IMR-90 (cell line): ENCODE measurements at regions not wholly inside any gene's neighbourhood (a gene's known extent, or its start where the extent isn't known, plus 50 kb on each side); places are given as distances from the start of the nearest gene placed in this dataset.

Source experiments
- ATAC-seq: fragments of 200-7000 bp; cut with Tn5 transposase; 2 replicates; pipeline ENCODE4 v1.9.1; 2020; ENCODE audit warnings: low read depth, mild to moderate bottlenecking, moderate library complexity
- BruUV-seq: library from RNA; stranded (reverse); fragments of 400-500 nt; replicated peaks from 2 replicates; lab custom pipeline; 2021; lab: Mats Ljungman, UMichigan
- CTCF ChIA-PET: fragments of 300-600 bp; formaldehyde crosslinking; extraction: SDS; loops from one replicate; lab custom pipeline; 2021; ENCODE audit warnings: antibody characterized with exemption; lab: Yijun Ruan, JAX
- POLR2A ChIA-PET: fragments of 300-600 bp; sonication (Branson Sonifier 250); formaldehyde crosslinking; loops from one replicate; lab custom pipeline; 2022; ENCODE audit warnings: antibody characterized with exemption; ENCODE audit not compliant: unreplicated experiment; lab: Charles Lee
- DNase-seq: peaks from one replicate; pipeline ENCODE4 v3.0.0; 2013
- H2AFZ ChIP-seq: replicated peaks from 2 replicates; pipeline ENCODE3; 2013; ENCODE audit warnings: low read length, mild to moderate bottlenecking; ENCODE audit not compliant: poor library complexity
- H2AK5ac ChIP-seq: 2 replicates; pipeline ENCODE4 v1.6.1; 2013; ENCODE audit warnings: low read depth, low read length, inconsistent platforms
- H2AK9ac ChIP-seq: replicated peaks from 2 replicates; pipeline ENCODE3; 2013; ENCODE audit warnings: mild to moderate bottlenecking, low read depth, low read length, moderate library complexity; ENCODE audit not compliant: poor library complexity
- H2BK120ac ChIP-seq: 2 replicates; pipeline ENCODE4 v1.6.1; 2013; ENCODE audit warnings: low read depth, low read length, inconsistent platforms
- H2BK15ac ChIP-seq: 3 replicates; pipeline ENCODE4 v1.6.1; 2013; ENCODE audit warnings: low read depth, low read length, inconsistent platforms
- H2BK20ac ChIP-seq: 2 replicates; pipeline ENCODE4 v1.6.1; 2013; ENCODE audit warnings: low read depth, mild to moderate bottlenecking, inconsistent platforms, low read length, moderate library complexity
- H2BK5ac ChIP-seq: 2 replicates; pipeline ENCODE4 v1.6.1; 2013; ENCODE audit warnings: mild to moderate bottlenecking, low read depth, low read length, inconsistent platforms; ENCODE audit not compliant: poor library complexity, severe bottlenecking
- H3K14ac ChIP-seq: replicated peaks from 2 replicates; pipeline ENCODE4 v1.6.1; 2013; ENCODE audit warnings: low read depth, low read length, inconsistent platforms
- H3K18ac ChIP-seq: 2 replicates; pipeline ENCODE4 v1.6.1; 2013; ENCODE audit warnings: low read depth, low read length, control low read depth
- H3K23ac ChIP-seq: 2 replicates; pipeline ENCODE4 v1.6.1; 2013; ENCODE audit warnings: low read depth, low read length, inconsistent platforms
- H3K27ac ChIP-seq: 2 replicates; pipeline ENCODE4 v1.5.1; 2013; ENCODE audit warnings: mild to moderate bottlenecking, control low read depth, low read length; ENCODE audit not compliant: insufficient read depth
- H3K27me3 ChIP-seq: 2 replicates; pipeline ENCODE4 v1.6.1; 2013; ENCODE audit warnings: low read length; ENCODE audit not compliant: control insufficient read depth, insufficient read depth
- H3K36me3 ChIP-seq: 2 replicates; pipeline ENCODE4 v1.6.1; 2013; ENCODE audit warnings: low read length, mixed read lengths; ENCODE audit not compliant: control insufficient read depth, insufficient read depth
- H3K4ac ChIP-seq: 2 replicates; pipeline ENCODE4 v1.6.1; 2013; ENCODE audit warnings: low read depth, low read length, inconsistent platforms
- H3K4me1 ChIP-seq: 2 replicates; pipeline ENCODE4 v1.6.1; 2013; ENCODE audit warnings: low read length, mixed read lengths; ENCODE audit not compliant: control insufficient read depth, insufficient read depth
- H3K4me2 ChIP-seq: 2 replicates; pipeline ENCODE4 v1.6.1; 2013; ENCODE audit warnings: low read depth, mild to moderate bottlenecking, control low read depth, low read length, moderate library complexity
- H3K4me3 ChIP-seq: 2 replicates; pipeline ENCODE4 v1.5.1; 2013; ENCODE audit warnings: low read depth, mild to moderate bottlenecking, control low read depth, low read length, moderate library complexity; ENCODE audit not compliant: insufficient read depth
- H3K56ac ChIP-seq: 2 replicates; pipeline ENCODE4 v1.6.1; 2013; ENCODE audit warnings: low read length, inconsistent platforms; ENCODE audit not compliant: insufficient read depth; ENCODE audit errors: extremely low read depth
- H3K79me1 ChIP-seq, 2 experiments: 2 replicates each; pipeline ENCODE4 v1.6.1; 2013; ENCODE audit warnings: low read length in 2 of 2, inconsistent platforms in 1 of 2, low read depth in 1 of 2
- H3K9ac ChIP-seq: 2 replicates; pipeline ENCODE4 v1.6.1; 2013; ENCODE audit warnings: low read depth, low read length, control low read depth
- H3K9me1 ChIP-seq: 2 replicates; pipeline ENCODE4 v1.6.1; 2013; ENCODE audit warnings: low read length, inconsistent platforms; ENCODE audit not compliant: insufficient read depth
- H3K9me3 ChIP-seq: 2 replicates; pipeline ENCODE4 v1.6.1; 2013; ENCODE audit warnings: low read length; ENCODE audit not compliant: control insufficient read depth, insufficient read depth
- H4K20me1 ChIP-seq: 2 replicates; pipeline ENCODE4 v1.6.1; 2013; ENCODE audit warnings: low read length, inconsistent platforms; ENCODE audit not compliant: insufficient read depth
- H4K5ac ChIP-seq: 2 replicates; pipeline ENCODE4 v1.6.1; 2013; ENCODE audit warnings: mild to moderate bottlenecking, low read depth, low read length, control low read depth
- H4K8ac ChIP-seq, 2 experiments: 2 replicates each; pipeline ENCODE4 v1.6.1; 2013; ENCODE audit warnings: low read depth in 2 of 2, low read length in 2 of 2, control low read depth in 1 of 2, inconsistent platforms in 1 of 2
- H4K91ac ChIP-seq: 2 replicates; pipeline ENCODE4 v1.6.1; 2013; ENCODE audit warnings: low read depth, low read length, inconsistent platforms; ENCODE audit not compliant: insufficient read depth
- BHLHE40 ChIP-seq: fragments of 150-350 bp; IDR thresholded peaks from 2 replicates; pipeline ENCODE4 v1.6.1; 2016; ENCODE audit warnings: mild to moderate bottlenecking, low read depth, low read length
- CEBPB ChIP-seq: IDR thresholded peaks from 2 replicates; pipeline ENCODE4 v1.6.1; 2012; ENCODE audit warnings: low read depth, low read length, improper control_type of control experiment
- CHD1 ChIP-seq: IDR thresholded peaks from 2 replicates; pipeline ENCODE4 v1.6.1; 2012; ENCODE audit warnings: low read depth, low read length, improper control_type of control experiment
- FOS ChIP-seq: fragments of 150-350 bp; IDR thresholded peaks from 2 replicates; pipeline ENCODE4 v1.6.1; 2016; ENCODE audit warnings: low read depth, low read length
- MAFK ChIP-seq: IDR thresholded peaks from 2 replicates; pipeline ENCODE4 v1.6.1; 2012; ENCODE audit warnings: low read depth, low read length, improper control_type of control experiment
- MAZ ChIP-seq: IDR thresholded peaks from 2 replicates; pipeline ENCODE4 v1.6.1; 2012; ENCODE audit warnings: low read depth, mild to moderate bottlenecking, low read length, improper control_type of control experiment, moderate library complexity, borderline replicate concordance
- MXI1 ChIP-seq: IDR thresholded peaks from 2 replicates; pipeline ENCODE4 v1.6.1; 2012; ENCODE audit warnings: low read depth, mild to moderate bottlenecking, low read length, moderate library complexity, borderline replicate concordance
- NFE2L2 ChIP-seq: fragments of 150-350 bp; IDR thresholded peaks from 2 replicates; pipeline ENCODE4 v1.6.1; 2016; ENCODE audit warnings: low read depth, mild to moderate bottlenecking, low read length
- POLR2A ChIP-seq: IDR thresholded peaks from 2 replicates; pipeline ENCODE4 v1.6.1; 2012; ENCODE audit warnings: mild to moderate bottlenecking, low read depth, low read length
- RAD21 ChIP-seq: IDR thresholded peaks from 2 replicates; pipeline ENCODE4 v1.6.1; 2012; ENCODE audit warnings: low read length, improper control_type of control experiment
- RCOR1 ChIP-seq: IDR thresholded peaks from 2 replicates; pipeline ENCODE4 v1.6.1; 2012; ENCODE audit warnings: mild to moderate bottlenecking, low read length, improper control_type of control experiment; ENCODE audit not compliant: insufficient replicate concordance
- RFX5 ChIP-seq: IDR thresholded peaks from 2 replicates; pipeline ENCODE4 v1.8.0; 2012; ENCODE audit warnings: low read depth, mild to moderate bottlenecking, low read length, moderate library complexity
- SMC3 ChIP-seq: fragments of 150-350 bp; IDR thresholded peaks from 2 replicates; pipeline ENCODE4 v1.6.1; 2016; ENCODE audit warnings: low read depth, mild to moderate bottlenecking, antibody characterized with exemption, low read length, moderate library complexity
- WGBS, 2 experiments: methylation state at CpG; one replicate each; pipeline versions ENCODE4 v1.1.5 to v1.1.7; 2013; ENCODE audit warnings: missing lambda C conversion rate in 2 of 2; ENCODE audit not compliant: insufficient read length in 1 of 2; ENCODE audit errors: extremely low coverage in 2 of 2; 5-methylcytosine and 5-hydroxymethylcytosine counted together
- dilution Hi-C: fragments of 300-500 bp; cut with HindIII; formaldehyde crosslinking; loops from one replicate; pipeline ENCODE4 v1.14.3; 2018; ENCODE audit warnings: low sequenced_read_pairs; ENCODE audit not compliant: unreplicated experiment
- in situ Hi-C: fragments of 300-500 bp; cut with MboI; formaldehyde crosslinking; loops from 3 replicates; pipeline ENCODE4 v1.14.3; 2019; ENCODE audit warnings: low sequenced_read_pairs, inconsistent platforms, mixed read lengths
- intact Hi-C: fragments of 100-400 bp; cut with micrococcal nuclease; formaldehyde crosslinking; loops from 2 replicates; pipeline ENCODE4 v1.10.0; 2022
- TF ChIP-seq, protein P1 (sequence below): fragments of 150-350 bp; IDR thresholded peaks from 2 replicates; pipeline ENCODE4 v1.6.1; 2016; ENCODE audit warnings: low read depth, mild to moderate bottlenecking, low read length, moderate library complexity, borderline replicate concordance
- TF ChIP-seq, protein P2 (sequence below): fragments of 150-350 bp; IDR thresholded peaks from 2 replicates; pipeline ENCODE4 v1.6.1; 2017; ENCODE audit warnings: mild to moderate bottlenecking, antibody characterized with exemption, low read length, low read depth
- TF ChIP-seq, protein P3 (sequence below): conservative IDR thresholded peaks from 2 replicates; pipeline ENCODE4 v1.5.1; 2012; ENCODE audit warnings: mild to moderate bottlenecking, low read depth, low read length, improper control_type of control experiment

DNA sequence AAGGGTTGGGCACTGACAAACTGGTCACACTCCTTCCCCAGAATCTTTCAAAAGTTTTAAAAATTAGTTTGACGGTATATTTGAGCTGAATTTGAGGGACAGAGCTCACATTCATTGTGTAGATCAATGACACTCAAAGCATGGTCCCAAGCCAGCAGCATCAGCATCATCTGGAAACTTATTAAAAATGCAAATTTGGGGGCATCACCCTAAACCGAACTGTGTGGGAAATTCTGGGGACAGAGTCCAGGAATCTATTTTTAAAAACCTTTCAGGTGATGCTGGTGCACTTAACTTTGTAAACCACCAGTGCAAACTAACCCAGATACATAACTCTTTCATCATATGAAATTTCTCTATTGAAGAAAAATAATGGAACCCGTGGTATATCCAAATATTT, 58.1 kb upstream of the MTAP start:
- no peak overlapping the region for H3K18ac ChIP-seq
- no peaks in the 10 kb centered on the region for H3K4me1 ChIP-seq
- DNase-seq (no peak), ATAC-seq (no peak)
- H3K79me1 ChIP-seq, result no peaks in the 10 kb centered on the region
- no peak overlapping the region for H3K4me2 ChIP-seq
- no peak overlapping the region for H4K5ac ChIP-seq
- BruUV-seq, result no TSS peak
- no peaks in the 10 kb centered on the region for H3K36me3 ChIP-seq
- H2BK120ac ChIP-seq, result no peak overlapping the region
- H4K91ac ChIP-seq, result no peak overlapping the region
- in situ Hi-C loops, result no loop called here
- WGBS, 2 experiments, result no CpG with 5 or more reads among the region's 3 CpGs
- no peak overlapping the region for H3K27ac ChIP-seq
- no peak overlapping the region for H3K14ac ChIP-seq
- ChIA-PET CTCF (no interaction called here), POLR2A (no interaction called here)
- H2BK20ac ChIP-seq, result no peak overlapping the region
- dilution Hi-C loops, result no loop called here
- H3K27me3 ChIP-seq, result no peaks in the 10 kb centered on the region
- H4K8ac ChIP-seq, result no peak overlapping the region
- intact Hi-C loops, result no loop called here
- no peak overlapping the region for H2BK15ac ChIP-seq
- H3K56ac ChIP-seq, result no peak overlapping the region
- H2AK9ac ChIP-seq, result no peak overlapping the region
- no peak overlapping the region for H3K9ac ChIP-seq
- no peak overlapping the region for H3K23ac ChIP-seq
- H3K9me1 ChIP-seq, result no peaks in the 10 kb centered on the region
- no peak overlapping the region for H2AK5ac ChIP-seq
- H3K4me3 ChIP-seq, result no peak overlapping the region
- no peaks in the 10 kb centered on the region for H3K9me3 ChIP-seq
- no peak overlapping the region for H2AFZ ChIP-seq
- TF ChIP-seq MAZ (no peak), POLR2A (no peak), SMC3 (no peak), CHD1 (no peak), RCOR1 (no peak), NFE2L2 (no peak), BHLHE40 (no peak), MXI1 (no peak), MAFK (no peak), RFX5 (no peak), FOS (no peak), CEBPB (no peak), RAD21 (no peak)
- TF ChIP-seq, protein P1, sequence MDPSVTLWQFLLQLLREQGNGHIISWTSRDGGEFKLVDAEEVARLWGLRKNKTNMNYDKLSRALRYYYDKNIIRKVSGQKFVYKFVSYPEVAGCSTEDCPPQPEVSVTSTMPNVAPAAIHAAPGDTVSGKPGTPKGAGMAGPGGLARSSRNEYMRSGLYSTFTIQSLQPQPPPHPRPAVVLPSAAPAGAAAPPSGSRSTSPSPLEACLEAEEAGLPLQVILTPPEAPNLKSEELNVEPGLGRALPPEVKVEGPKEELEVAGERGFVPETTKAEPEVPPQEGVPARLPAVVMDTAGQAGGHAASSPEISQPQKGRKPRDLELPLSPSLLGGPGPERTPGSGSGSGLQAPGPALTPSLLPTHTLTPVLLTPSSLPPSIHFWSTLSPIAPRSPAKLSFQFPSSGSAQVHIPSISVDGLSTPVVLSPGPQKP, result no peak
- TF ChIP-seq, protein P2, sequence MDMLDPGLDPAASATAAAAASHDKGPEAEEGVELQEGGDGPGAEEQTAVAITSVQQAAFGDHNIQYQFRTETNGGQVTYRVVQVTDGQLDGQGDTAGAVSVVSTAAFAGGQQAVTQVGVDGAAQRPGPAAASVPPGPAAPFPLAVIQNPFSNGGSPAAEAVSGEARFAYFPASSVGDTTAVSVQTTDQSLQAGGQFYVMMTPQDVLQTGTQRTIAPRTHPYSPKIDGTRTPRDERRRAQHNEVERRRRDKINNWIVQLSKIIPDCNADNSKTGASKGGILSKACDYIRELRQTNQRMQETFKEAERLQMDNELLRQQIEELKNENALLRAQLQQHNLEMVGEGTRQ, result no peak
- TF ChIP-seq, protein P3, sequence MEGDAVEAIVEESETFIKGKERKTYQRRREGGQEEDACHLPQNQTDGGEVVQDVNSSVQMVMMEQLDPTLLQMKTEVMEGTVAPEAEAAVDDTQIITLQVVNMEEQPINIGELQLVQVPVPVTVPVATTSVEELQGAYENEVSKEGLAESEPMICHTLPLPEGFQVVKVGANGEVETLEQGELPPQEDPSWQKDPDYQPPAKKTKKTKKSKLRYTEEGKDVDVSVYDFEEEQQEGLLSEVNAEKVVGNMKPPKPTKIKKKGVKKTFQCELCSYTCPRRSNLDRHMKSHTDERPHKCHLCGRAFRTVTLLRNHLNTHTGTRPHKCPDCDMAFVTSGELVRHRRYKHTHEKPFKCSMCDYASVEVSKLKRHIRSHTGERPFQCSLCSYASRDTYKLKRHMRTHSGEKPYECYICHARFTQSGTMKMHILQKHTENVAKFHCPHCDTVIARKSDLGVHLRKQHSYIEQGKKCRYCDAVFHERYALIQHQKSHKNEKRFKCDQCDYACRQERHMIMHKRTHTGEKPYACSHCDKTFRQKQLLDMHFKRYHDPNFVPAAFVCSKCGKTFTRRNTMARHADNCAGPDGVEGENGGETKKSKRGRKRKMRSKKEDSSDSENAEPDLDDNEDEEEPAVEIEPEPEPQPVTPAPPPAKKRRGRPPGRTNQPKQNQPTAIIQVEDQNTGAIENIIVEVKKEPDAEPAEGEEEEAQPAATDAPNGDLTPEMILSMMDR, result no peak
- no peaks in the 10 kb centered on the region for H4K20me1 ChIP-seq
- no peak overlapping the region for H2BK5ac ChIP-seq
- no peak overlapping the region for H3K4ac ChIP-seq
